NCI-H1930 (cell line): ENCODE measurements at regions not wholly inside any gene's neighbourhood (a gene's known extent, or its start where the extent isn't known, plus 50 kb on each side); places are given as distances from the start of the nearest gene placed in this dataset.

Experiments
- DNase-seq, 2 experiments: peaks; one replicate each; lab custom pipeline; 2025; lab: John Stamatoyannopoulos, UW

GRCh38 chr18:55779691-55780585 lies 191.9 kb upstream of the TCF4 start:
- peak in 1 of 2 experiments; percentile 54 for DNase-seq

GRCh38 chr18:55778788-55779690 lies 191.0 kb upstream of the TCF4 start:
- no peak for DNase-seq

- no peak for DNase-seq
These were observed 189.8 kb upstream of the TCF4 start for GRCh38 chr18:55777666-55778304.

GRCh38 chr18:55775972-55776371 lies 188.0 kb upstream of the TCF4 start:
- no peak for DNase-seq

- DNase-seq, result no peak
These were observed 186.5 kb upstream of the TCF4 start for GRCh38 chr18:55774505-55774904.

GRCh38 chr18:55768255-55768654 lies 180.3 kb upstream of the TCF4 start:
- DNase-seq, result no peak

- DNase-seq, result no peak
These were observed 176.4 kb upstream of the TCF4 start for GRCh38 chr18:55764386-55764785.

GRCh38 chr18:55763805-55764204 lies 175.8 kb upstream of the TCF4 start:
- no peak for DNase-seq

- DNase-seq, result no peak
These were observed 175.3 kb upstream of the TCF4 start for GRCh38 chr18:55763298-55763697.

- DNase-seq, result no peak
These were observed 174.4 kb upstream of the TCF4 start for GRCh38 chr18:55762424-55762823.

- DNase-seq, result no peak
These were observed 165.8 kb upstream of the TCF4 start for GRCh38 chr18:55753643-55754263.

- DNase-seq, result no peak
These were observed 163.5 kb upstream of the TCF4 start for GRCh38 chr18:55751476-55751875.

GRCh38 chr18:55748227-55748738 lies 160.3 kb upstream of the TCF4 start:
- DNase-seq, result no peak

GRCh38 chr18:55744206-55744605 lies 156.2 kb upstream of the TCF4 start:
- no peak for DNase-seq

- DNase-seq, result no peak
These were observed 155.7 kb upstream of the TCF4 start for GRCh38 chr18:55743736-55744135.

- no peak for DNase-seq
These were observed 155.1 kb upstream of the TCF4 start for GRCh38 chr18:55743133-55743532.

- DNase-seq, result no peak
These were observed 151.5 kb upstream of the TCF4 start for GRCh38 chr18:55739488-55739887.

- DNase-seq, result no peak
These were observed 150.6 kb upstream of the TCF4 start for GRCh38 chr18:55738483-55739114.

- DNase-seq, result no peak
These were observed 149.9 kb upstream of the TCF4 start for GRCh38 chr18:55737781-55738468.

- no peak for DNase-seq
These were observed 149.3 kb upstream of the TCF4 start for GRCh38 chr18:55737266-55737665.

GRCh38 chr18:55735969-55736368 lies 148.0 kb upstream of the TCF4 start:
- no peak for DNase-seq
